NT2/D1 (cell line): ENCODE measurements at regions not wholly inside any gene's neighbourhood (a gene's known extent, or its start where the extent isn't known, plus 50 kb on each side); places are given as distances from the start of the nearest gene placed in this dataset.

Experiments used
- DNase-seq: peaks from one replicate; pipeline ENCODE4 v3.0.0-alpha.2; 2011; ENCODE audit warnings: low read depth, low spot score
- H3K27me3 ChIP-seq: 2 replicates; pipeline ENCODE4 v1.6.0; 2011; ENCODE audit warnings: mild to moderate bottlenecking; ENCODE audit not compliant: insufficient read length, insufficient read depth
- H3K36me3 ChIP-seq: 2 replicates; pipeline ENCODE4 v1.6.1; 2011; ENCODE audit warnings: mild to moderate bottlenecking, low read length, mixed read lengths; ENCODE audit not compliant: insufficient read depth, insufficient read length
- H3K4me1 ChIP-seq: 2 replicates; pipeline ENCODE4 v1.5.1; 2011; ENCODE audit not compliant: insufficient read depth, insufficient read length
- H3K4me3 ChIP-seq: 2 replicates; pipeline ENCODE4 v1.5.1; 2011; ENCODE audit warnings: low read depth; ENCODE audit not compliant: insufficient read length
- H3K9ac ChIP-seq: 2 replicates; pipeline ENCODE4 v1.6.0; 2011; ENCODE audit warnings: low read depth; ENCODE audit not compliant: insufficient read length
- H3K9me3 ChIP-seq: 2 replicates; pipeline ENCODE4 v1.5.1; 2011; ENCODE audit warnings: mild to moderate bottlenecking, low read length; ENCODE audit not compliant: insufficient read depth
- SUZ12 ChIP-seq: IDR thresholded peaks from 2 replicates; pipeline ENCODE4 v1.6.1; 2011; ENCODE audit not compliant: insufficient read length, insufficient read depth; ENCODE audit errors: extremely low read depth
- YY1 ChIP-seq: IDR thresholded peaks from 2 replicates; pipeline ENCODE4 v1.6.1; 2011; ENCODE audit not compliant: insufficient read length, insufficient read depth
- ZNF274 ChIP-seq: IDR thresholded peaks from 2 replicates; pipeline ENCODE4 v1.6.1; 2011; ENCODE audit warnings: mild to moderate bottlenecking, low read depth, low read length

DNA sequence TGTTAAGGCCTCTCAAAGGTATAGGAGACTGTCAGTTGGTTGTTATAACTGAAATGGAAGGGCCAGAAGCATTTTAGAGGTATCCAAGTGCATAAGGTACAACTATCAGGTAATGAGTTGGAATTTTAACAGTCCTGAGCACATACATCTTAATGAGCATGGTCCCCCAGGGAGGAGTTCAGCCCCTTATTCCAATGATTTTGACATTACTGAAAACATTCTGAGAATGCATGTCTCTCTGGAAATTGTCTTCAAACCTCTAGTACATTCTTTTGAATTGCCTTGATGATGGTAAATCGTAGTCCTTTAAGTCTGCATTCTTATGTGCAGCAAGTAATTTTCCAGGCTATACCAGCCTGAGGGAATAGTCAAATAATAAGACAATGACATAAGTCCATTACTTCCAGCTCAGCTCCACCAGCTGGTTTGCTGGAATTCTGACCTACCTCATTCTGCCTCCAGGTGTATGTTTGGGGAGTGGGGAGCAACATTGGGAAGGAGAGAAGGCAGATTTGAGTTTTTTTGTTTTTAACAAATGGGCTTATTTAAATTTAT lies 239.2 kb downstream of the MSRB3 start:
- Histone ChIP-seq H3K36me3 (no peaks in the 10 kb centered on the region), H3K4me3 (no peak overlapping the region), H3K9ac (no peak overlapping the region), H3K4me1 (no peaks in the 10 kb centered on the region), H3K27me3 (peaks cover 5% of the 10 kb centered on the region), H3K9me3 (no peaks in the 10 kb centered on the region)
- DNase-seq: no peak
- TF ChIP-seq SUZ12: no peak
- TF ChIP-seq YY1: no peak
- no peak for TF ChIP-seq ZNF274

DNA sequence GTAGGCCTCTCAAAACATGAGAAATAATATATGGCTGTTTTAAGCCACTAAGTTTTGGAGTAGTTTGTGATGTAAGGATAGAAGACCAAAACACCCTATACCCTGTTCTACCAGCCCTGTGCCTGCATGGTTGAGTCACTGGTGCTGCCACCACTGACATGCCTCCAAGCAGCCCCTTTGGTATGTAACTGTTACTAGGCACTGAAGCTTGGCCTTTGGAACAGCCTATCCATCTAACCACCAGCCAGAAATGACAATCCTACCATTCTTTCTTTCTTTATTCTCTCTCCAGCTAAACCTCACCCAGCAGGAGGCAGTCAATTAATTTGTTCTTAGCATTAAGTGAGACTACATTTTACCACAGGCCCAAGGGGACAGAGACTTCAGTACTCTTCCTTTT lies 240.3 kb downstream of the MSRB3 start:
- H3K4me1 ChIP-seq: no peaks in the 10 kb centered on the region
- no peak for DNase-seq
- no peak overlapping the region for H3K9ac ChIP-seq
- H3K27me3 ChIP-seq: no peaks in the 10 kb centered on the region
- TF ChIP-seq SUZ12 (no peak), YY1 (no peak), ZNF274 (no peak)
- H3K36me3 ChIP-seq: no peaks in the 10 kb centered on the region
- no peak overlapping the region for H3K4me3 ChIP-seq
- no peaks in the 10 kb centered on the region for H3K9me3 ChIP-seq

DNA sequence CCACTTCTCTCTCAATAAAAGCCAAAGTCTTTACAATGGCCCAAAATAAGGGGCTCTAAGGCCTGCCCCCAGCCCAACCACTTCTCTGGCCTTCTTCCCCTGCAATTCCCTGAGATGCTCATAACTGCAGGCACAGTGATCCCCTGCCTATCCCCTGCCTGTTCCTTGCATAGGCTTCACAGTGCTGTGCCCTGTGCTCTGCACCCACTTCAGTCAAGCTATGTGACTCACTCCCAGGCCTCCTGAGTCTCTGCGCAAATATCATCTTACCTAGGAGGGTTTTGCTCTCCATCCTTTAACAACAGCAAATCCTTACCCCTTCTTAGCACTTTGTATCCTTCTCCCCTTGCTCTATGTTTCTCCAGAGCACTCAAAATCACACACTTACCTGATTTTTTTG lies 242.2 kb downstream of the MSRB3 start:
- H3K36me3 ChIP-seq: no peaks in the 10 kb centered on the region
- H3K4me1 ChIP-seq: no peaks in the 10 kb centered on the region
- DNase-seq: no peak
- H3K4me3 ChIP-seq: no peak overlapping the region
- no peak overlapping the region for H3K9ac ChIP-seq
- no peak for TF ChIP-seq SUZ12
- TF ChIP-seq YY1: no peak
- no peak for TF ChIP-seq ZNF274
- H3K9me3 ChIP-seq: no peaks in the 10 kb centered on the region
- no peaks in the 10 kb centered on the region for H3K27me3 ChIP-seq

DNA sequence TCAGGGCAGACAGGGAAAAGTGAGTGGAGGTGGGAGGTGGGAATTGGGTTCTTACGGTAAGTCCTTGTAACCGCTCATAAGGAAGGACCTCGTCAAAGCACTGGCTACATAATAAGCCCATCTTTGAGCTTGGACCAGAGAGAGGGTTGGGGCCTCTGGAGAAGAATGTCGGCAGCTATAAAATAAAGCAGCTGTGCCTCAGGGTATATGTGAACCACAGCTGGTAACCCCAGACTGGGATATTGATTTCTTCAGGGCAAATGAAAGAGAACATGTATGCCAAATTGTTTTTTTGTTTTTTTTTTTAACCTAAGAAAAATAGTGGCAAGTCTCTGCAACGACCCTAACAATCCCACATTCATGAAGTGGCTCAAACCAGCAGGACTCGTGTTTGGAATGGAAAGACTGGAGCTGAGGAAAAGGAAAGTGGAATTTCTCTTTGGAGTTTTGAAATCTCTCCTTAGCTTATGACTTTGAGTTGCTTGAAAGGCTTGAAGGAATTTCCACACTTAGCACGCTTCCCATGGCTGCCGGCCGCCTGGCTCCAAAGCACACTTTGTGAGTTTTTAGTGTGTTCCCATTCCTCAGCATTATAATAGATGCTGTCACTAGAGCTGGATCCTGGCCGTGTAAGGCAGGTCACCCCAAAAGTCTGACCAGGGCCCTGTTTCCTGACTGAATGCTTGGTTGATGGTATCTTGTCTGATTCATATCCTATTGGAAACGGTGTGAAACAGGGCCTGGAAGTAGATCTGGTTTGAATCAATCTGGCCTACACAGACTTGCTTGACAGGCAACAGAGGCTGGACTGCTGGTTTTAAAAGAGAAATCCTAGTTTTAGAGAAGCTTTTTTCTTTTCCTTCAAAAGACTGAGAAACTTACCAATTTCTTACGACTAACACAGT lies 244.7 kb downstream of the MSRB3 start:
- Histone ChIP-seq H3K4me1 (no peaks in the 10 kb centered on the region), H3K9me3 (no peaks in the 10 kb centered on the region; the same call in none of the 2 replicates), H3K27me3 (no peaks in the 10 kb centered on the region), H3K9ac (no peak overlapping the region), H3K36me3 (no peaks in the 10 kb centered on the region), H3K4me3 (no peak overlapping the region)
- no peak for DNase-seq
- no peak for TF ChIP-seq SUZ12
- no peak for TF ChIP-seq ZNF274
- no peak for TF ChIP-seq YY1

DNA sequence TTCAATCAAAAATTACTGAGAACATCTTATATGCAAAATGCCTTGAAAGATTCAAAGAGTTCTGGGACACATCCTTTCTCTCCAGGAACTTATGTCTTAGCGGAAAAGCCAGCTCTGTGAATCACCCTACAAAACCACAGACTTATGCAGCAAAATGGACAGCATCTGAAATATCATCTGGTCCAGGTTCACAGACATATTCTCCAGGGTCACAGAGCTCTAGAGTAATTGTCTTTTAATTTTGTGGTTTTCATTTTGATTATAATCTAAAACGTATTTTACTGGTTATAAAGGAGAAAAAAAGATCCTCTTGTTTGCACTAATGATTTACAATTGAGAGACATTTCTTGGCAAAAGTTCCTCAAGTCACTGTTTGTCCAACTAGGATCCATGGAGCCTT lies 246.2 kb downstream of the MSRB3 start:
- Histone ChIP-seq H3K36me3 (no peaks in the 10 kb centered on the region), H3K4me1 (no peaks in the 10 kb centered on the region), H3K4me3 (no peak overlapping the region), H3K9me3 (no peaks in the 10 kb centered on the region; the same call in none of the 2 replicates), H3K27me3 (no peaks in the 10 kb centered on the region), H3K9ac (no peak overlapping the region)
- no peak for DNase-seq
- TF ChIP-seq ZNF274 (no peak), YY1 (no peak), SUZ12 (no peak)

DNA sequence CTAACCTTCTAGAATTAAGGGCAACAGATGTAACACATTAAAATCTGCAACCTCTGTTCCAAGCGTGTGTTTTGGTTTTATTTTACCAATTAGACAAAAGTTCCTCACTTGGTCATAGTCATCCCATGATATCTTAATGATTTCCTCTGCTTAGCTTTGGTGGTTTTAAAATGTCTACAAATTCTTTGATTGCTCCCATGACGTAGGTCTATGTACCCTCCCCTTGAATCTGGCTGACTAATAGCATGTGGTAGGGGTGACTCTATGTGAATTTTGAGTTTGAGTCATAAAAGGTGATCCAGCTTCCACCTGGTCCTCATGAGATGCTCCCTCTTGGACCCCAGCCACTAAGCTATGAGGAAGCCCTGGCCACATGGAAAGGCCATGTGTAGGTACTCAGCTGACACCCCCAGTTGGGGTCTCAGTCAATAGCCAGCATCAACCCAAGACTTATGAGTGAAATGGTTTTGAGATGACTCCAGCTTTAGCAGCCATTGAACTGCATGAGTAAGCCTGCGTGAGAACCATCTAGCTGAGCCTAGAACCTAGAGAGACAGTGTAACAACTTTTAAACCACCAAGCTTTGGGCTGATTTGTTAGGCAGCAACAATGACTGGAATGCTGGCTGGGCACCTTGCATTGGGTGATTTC lies 247.1 kb downstream of the MSRB3 start:
- no peaks in the 10 kb centered on the region; the same call in none of the 2 replicates for H3K9me3 ChIP-seq
- H3K36me3 ChIP-seq: no peaks in the 10 kb centered on the region
- TF ChIP-seq SUZ12: no peak
- TF ChIP-seq ZNF274: no peak
- TF ChIP-seq YY1: no peak
- H3K4me3 ChIP-seq: no peak overlapping the region
- H3K27me3 ChIP-seq: no peaks in the 10 kb centered on the region
- DNase-seq: no peak
- no peaks in the 10 kb centered on the region for H3K4me1 ChIP-seq
- H3K9ac ChIP-seq: no peak overlapping the region

DNA sequence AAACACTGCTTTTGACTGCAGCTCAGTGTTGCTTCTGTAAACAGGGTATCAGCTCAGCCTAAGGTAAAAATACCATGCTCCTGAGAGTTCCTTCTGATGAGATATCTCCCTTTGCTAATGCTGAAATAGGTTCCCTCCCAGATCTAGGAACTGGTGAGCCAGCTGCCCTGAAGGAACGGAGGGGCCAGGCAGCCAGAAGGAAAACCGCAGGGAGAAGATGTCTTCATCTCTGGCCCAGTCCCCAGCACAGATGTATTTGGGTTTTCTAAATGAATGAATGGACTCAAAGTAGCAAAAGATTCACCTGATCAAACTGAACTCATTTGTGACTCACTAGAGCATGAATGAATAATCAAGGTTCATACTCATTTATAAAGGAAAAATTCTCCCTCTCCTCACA lies 247.8 kb downstream of the MSRB3 start:
- Histone ChIP-seq H3K9me3 (no peaks in the 10 kb centered on the region; the same call in none of the 2 replicates), H3K27me3 (no peaks in the 10 kb centered on the region), H3K4me3 (no peak overlapping the region), H3K9ac (no peak overlapping the region), H3K4me1 (no peaks in the 10 kb centered on the region), H3K36me3 (no peaks in the 10 kb centered on the region)
- no peak for DNase-seq
- no peak for TF ChIP-seq YY1
- no peak for TF ChIP-seq SUZ12
- TF ChIP-seq ZNF274: no peak
